ENCODE measurements at regions not wholly inside any gene's neighbourhood (a gene's known extent, or its start where the extent isn't known, plus 50 kb on each side); places are given as distances from the start of the nearest gene placed in this dataset.

DNA sequence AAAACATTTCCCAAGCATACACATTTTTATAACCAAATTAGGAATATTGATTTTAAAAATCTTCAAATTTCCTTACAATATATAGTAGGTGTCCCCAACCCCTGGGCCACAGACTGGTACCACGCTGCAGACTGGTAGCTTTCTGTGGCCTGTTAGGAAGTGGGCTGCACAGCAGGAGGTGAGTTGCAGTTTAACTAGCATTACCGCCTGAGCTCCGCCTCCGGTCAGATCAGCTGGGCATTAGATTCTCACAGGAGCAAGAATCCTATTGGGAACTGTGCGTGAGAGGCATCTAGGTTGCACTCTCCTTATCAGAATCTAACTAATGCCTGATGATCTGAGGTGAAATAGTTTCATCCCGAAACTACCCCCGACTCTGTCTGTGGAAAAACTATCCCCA lies 62.1 kb downstream of the ZWINT start:
- DNase-seq (ENCODE audit: low read depth): no peak
- TF ChIP-seq, protein P1, sequence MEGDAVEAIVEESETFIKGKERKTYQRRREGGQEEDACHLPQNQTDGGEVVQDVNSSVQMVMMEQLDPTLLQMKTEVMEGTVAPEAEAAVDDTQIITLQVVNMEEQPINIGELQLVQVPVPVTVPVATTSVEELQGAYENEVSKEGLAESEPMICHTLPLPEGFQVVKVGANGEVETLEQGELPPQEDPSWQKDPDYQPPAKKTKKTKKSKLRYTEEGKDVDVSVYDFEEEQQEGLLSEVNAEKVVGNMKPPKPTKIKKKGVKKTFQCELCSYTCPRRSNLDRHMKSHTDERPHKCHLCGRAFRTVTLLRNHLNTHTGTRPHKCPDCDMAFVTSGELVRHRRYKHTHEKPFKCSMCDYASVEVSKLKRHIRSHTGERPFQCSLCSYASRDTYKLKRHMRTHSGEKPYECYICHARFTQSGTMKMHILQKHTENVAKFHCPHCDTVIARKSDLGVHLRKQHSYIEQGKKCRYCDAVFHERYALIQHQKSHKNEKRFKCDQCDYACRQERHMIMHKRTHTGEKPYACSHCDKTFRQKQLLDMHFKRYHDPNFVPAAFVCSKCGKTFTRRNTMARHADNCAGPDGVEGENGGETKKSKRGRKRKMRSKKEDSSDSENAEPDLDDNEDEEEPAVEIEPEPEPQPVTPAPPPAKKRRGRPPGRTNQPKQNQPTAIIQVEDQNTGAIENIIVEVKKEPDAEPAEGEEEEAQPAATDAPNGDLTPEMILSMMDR (conservative IDR thresholded peaks at IDR 0.05; ENCODE audit: control insufficient read depth, insufficient read depth, low read depth, low read length): no peak
- no peak overlapping the region for H3K4me3 ChIP-seq (ENCODE audit: control insufficient read depth, low read depth, low read length)

DNA sequence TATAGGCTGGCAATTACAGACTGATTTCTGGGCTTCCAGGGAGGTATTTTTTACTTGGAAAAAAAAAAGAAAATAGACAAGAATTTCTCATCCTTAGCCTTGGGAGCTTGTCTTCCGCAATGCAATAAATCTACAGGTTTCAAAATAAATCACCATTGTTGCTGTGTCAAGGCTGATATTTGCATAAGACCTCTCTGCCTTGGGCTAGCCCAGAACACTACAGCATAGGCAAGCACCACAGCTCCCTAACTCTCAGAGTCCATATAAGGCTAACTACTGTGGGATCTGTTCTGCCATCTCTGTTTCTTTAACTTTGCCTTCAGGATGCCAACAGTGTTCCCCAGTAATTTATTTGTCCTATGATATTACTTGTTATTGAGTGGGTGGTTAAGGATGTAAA lies 64.4 kb downstream of the ZWINT start:
- DNase-seq (ENCODE audit: low read depth): no peak
- TF ChIP-seq, protein P1 (conservative IDR thresholded peaks at IDR 0.05; ENCODE audit: control insufficient read depth, insufficient read depth, low read depth, low read length): no peak
- H3K4me3 ChIP-seq (ENCODE audit: control insufficient read depth, low read depth, low read length): no peak overlapping the region

DNA sequence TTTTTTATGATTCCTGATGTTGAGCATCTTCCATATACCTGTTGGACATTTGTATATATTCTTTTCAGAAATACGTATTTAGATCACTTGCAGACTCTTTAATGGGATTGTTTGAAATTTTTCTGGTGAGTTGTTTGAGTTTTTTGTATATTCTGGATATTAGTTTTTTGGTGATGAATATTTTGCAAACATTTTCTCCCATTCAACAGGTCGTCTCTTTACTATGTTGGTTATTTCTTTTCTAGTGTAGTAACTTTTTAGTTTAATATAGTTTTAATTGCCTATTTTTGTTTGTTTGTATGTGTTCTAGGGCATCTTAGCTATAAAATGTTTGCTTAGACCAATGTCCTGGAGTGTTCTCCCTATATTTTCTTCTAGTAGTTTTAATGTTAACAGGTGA lies 72.7 kb downstream of the ZWINT start:
- TF ChIP-seq, protein P1 (conservative IDR thresholded peaks at IDR 0.05; ENCODE audit: control insufficient read depth, insufficient read depth, low read depth, low read length): no peak
- no peak for DNase-seq (ENCODE audit: low read depth)
- no peak overlapping the region for H3K4me3 ChIP-seq (ENCODE audit: control insufficient read depth, low read depth, low read length)

DNA sequence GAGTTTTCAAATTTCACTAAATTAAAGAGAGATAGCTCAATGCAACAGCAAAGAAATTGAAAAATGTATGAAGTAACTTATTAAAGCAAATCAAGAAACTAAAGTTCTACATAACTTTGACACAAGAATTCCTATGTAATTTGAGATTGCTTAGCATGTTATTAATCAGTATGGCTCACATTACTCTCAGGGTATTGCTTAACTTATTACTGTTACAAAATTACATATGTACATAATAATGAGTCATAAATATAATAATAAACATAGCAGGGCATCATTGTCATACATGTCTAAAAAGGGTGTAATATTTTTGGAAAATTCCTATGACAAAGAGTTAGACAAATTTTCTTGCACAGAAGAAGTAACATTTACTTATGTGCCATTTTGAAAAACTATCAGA lies 75.0 kb downstream of the ZWINT start:
- DNase-seq (ENCODE audit: low read depth): no peak
- no peak overlapping the region for H3K4me3 ChIP-seq (ENCODE audit: control insufficient read depth, low read depth, low read length)
- TF ChIP-seq, protein P1 (conservative IDR thresholded peaks at IDR 0.05; ENCODE audit: control insufficient read depth, insufficient read depth, low read depth, low read length): no peak

DNA sequence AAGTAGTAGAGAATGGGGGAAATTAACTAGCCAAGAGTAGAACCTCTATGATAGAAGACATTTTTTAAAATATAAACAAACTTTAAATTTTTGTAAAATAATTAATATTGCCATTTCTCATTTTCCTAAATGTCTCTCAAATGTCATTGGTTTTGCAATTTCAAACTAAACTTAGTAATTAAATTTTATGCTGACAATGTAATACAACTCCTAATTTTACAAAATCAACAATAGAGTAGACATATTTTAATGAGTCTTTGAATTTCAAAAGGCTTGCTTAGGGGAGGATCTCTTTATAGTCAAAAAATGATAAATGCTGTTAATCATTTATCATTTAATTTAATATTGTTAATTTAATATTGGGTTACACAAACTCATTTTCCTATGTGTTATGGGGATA lies 81.8 kb downstream of the ZWINT start:
- H3K4me3 ChIP-seq (ENCODE audit: control insufficient read depth, low read depth, low read length): no peak overlapping the region
- TF ChIP-seq, protein P1 (conservative IDR thresholded peaks at IDR 0.05; ENCODE audit: control insufficient read depth, insufficient read depth, low read depth, low read length): no peak
- DNase-seq (ENCODE audit: low read depth): no peak

DNA sequence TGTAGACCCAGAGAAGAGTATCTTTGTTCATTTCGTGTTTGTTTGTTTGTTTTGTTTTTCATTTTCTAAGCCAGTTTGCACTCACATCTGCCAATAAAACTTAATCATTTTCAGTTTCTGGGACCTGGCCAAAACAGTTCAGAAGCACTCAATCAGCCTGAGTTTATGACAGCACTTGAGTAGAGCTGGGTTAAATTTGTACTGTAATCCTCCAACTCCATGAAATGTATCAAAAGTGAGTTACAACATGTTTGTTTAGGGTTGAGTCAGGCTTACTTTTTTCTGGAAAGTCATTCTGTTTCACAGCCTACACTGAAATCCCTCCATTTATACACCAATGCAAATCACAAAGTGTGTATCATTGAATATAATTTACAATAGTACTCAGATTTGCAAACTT lies 91.9 kb downstream of the ZWINT start:
- H3K4me3 ChIP-seq (ENCODE audit: control insufficient read depth, low read depth, low read length): no peak overlapping the region
- TF ChIP-seq, protein P1 (conservative IDR thresholded peaks at IDR 0.05; ENCODE audit: control insufficient read depth, insufficient read depth, low read depth, low read length): no peak
- DNase-seq (ENCODE audit: low read depth): no peak

DNA sequence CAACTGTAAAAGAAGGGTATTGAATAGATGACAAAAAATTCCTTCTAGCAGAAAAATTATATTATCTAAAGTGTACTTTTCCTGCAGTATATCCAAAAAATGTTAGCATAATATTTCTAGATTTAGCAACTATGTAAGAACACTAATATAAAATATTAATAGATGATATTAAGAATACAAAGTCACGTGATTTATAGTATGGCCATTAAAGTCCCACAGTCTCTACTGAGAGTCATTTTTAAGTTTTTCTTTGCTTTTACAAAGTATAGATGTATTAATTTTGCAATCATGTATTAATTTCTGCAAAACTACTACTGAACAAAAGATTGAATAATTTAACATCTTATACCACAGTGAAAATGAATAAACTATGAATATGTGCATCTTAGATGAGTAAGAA lies 94.9 kb downstream of the ZWINT start:
- DNase-seq (ENCODE audit: low read depth): no peak
- no peak overlapping the region for H3K4me3 ChIP-seq (ENCODE audit: control insufficient read depth, low read depth, low read length)
- TF ChIP-seq, protein P1 (conservative IDR thresholded peaks at IDR 0.05; ENCODE audit: control insufficient read depth, insufficient read depth, low read depth, low read length): no peak

Data from fibroblast of mammary gland (primary cell).